Testis (tissue), 2 donors: ENCODE measurements at regions not wholly inside any gene's neighbourhood (a gene's known extent, or its start where the extent isn't known, plus 50 kb on each side); places are given as distances from the start of the nearest gene placed in this dataset.

Experiments
- POLR2A ChIP-seq: fragments of 450-650 bp; IDR thresholded peaks from one replicate; pipeline ENCODE4 v1.6.1; 2017; ENCODE audit warnings: antibody characterized with exemption, mild to moderate bottlenecking, moderate library complexity
- TF ChIP-seq, protein P1 (sequence below), 3 experiments: fragments of 450-650 bp in 2 of 3; fragments of 200-600 bp in 1 of 3; sonication (generic) in 1 of 3; IDR thresholded peaks; one replicate each; pipeline ENCODE4 v1.5.1; 2016 to 2019; ENCODE audit warnings: antibody characterized with exemption in 3 of 3, mild to moderate bottlenecking in 2 of 3, moderate library complexity in 1 of 3

DNA sequence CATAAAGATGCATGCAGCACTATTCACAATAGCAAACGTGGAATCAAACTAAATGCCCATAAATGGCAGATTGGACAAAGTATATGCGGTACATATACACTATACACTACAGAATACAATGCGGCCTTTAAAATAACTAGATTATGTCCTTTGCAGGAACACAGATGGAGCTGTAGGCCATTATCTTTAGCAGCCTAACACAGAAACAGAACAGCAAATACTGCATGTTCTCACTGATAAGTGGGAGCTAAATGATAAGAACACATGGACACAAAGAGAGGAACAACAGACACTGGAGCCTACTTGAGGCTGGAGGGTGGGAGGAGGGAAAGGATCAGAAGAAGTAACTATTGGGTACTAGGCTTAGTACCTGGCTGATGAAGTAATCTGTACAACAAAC, 758.2 kb downstream of the TLE1 start:
- TF ChIP-seq, protein P1, sequence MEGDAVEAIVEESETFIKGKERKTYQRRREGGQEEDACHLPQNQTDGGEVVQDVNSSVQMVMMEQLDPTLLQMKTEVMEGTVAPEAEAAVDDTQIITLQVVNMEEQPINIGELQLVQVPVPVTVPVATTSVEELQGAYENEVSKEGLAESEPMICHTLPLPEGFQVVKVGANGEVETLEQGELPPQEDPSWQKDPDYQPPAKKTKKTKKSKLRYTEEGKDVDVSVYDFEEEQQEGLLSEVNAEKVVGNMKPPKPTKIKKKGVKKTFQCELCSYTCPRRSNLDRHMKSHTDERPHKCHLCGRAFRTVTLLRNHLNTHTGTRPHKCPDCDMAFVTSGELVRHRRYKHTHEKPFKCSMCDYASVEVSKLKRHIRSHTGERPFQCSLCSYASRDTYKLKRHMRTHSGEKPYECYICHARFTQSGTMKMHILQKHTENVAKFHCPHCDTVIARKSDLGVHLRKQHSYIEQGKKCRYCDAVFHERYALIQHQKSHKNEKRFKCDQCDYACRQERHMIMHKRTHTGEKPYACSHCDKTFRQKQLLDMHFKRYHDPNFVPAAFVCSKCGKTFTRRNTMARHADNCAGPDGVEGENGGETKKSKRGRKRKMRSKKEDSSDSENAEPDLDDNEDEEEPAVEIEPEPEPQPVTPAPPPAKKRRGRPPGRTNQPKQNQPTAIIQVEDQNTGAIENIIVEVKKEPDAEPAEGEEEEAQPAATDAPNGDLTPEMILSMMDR (IDR thresholded peaks at IDR 0.05): no peak
- no peak for TF ChIP-seq POLR2A
